Left colon (tissue), 2 donors: ENCODE measurements at regions not wholly inside any gene's neighbourhood (a gene's known extent, or its start where the extent isn't known, plus 50 kb on each side); places are given as distances from the start of the nearest gene placed in this dataset.
"Not testable (repeated sequence)": the region's sequence is repeated elsewhere in the genome, so short reads cannot be mapped to it uniquely, and the experiment has no call there.

Experiments
- ATAC-seq: fragments of 200-7000 bp; cut with Tn5 transposase; one replicate; pipeline ENCODE4 v1.9.1; 2020; ENCODE audit warnings: mild to moderate bottlenecking, moderate library complexity
- DNase-seq, 2 donors: peaks; one replicate each; pipeline ENCODE4 v3.0.0-alpha.2; 2020
- intact Hi-C, 2 donors: fragments of 100-400 bp; cut with DNase I in 1 of 2; cut with micrococcal nuclease in 1 of 2; formaldehyde crosslinking; loops; one replicate each; pipeline versions ENCODE4 v1.11.2 to v1.14.0; 2022; cut with DNase I, micrococcal nuclease
- donor health status: DM: no; HTN: no; CAD: no.
- donor health status: DM: yes; HTN: yes; CAD: no.

DNA sequence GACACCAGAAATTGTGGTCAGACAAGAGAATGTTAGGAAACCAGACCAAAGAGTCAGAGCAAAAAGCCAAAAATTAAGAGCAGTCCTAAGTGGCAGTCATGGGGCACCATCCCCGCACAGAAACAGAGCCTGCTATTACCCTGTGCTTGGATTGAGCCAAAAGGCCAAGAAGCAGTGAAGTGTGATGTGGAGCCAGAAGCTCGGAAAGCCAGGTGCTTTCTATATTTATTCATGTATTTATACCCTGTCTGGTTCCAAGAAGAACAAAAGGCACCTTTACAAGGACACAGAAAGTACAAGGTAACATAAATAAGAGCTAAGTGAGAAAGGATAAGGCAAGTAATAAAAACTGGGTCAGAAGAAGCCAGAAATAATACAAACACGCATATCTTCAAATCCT is 336.2 kb upstream of the CNR1 start:
- DNase-seq (no peak), ATAC-seq (no peak)
- intact Hi-C loops: no loop called here

DNA sequence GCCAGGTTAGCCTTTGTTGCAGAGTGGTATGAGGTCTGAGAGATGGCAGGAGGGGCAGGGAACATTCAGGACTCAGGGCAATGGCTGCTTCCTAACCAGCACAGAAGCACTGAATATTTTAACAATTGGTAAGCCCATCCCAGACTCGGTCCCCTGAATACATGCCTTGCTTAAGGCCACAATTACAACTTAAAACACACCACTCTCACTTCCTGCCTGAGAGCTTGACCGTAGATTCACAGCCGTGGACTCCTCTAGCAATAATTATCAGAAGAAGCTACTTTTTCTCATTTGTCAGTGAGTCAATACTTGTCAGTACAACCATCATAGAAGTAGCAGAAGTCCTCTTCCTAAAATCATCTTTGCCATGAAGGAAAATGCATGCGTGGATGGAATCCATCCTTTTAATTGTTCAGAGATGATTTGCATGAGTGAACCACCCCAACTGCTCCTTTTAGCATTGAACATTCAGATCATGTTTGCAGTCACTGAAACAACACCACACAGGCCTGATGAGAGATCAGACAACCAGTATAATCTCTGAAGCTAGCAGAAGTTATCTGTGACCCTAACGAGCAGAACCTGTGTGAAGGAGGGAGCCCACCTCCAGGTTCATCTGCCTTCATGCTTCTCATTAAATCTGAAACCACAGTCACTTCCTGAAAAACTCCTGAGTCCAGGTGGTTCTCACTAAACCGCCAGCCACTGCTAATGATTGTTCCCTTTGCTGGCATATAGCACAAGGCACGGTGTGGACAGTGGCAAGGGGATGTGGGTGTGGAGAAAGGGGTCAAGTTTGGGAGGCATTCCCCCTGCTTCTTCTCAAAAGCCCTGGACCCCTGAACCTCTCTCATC is 333.9 kb upstream of the CNR1 start:
- intact Hi-C loops: no loop called here
- DNase-seq (no peak), ATAC-seq (no peak)

GRCh38 chr6:88499436-88499835 is 333.3 kb upstream of the CNR1 start:
- no peak for DNase-seq
- ATAC-seq: no peak
- intact Hi-C loops: no loop called here

GRCh38 chr6:88497403-88497802 is 331.3 kb upstream of the CNR1 start:
- ATAC-seq: not testable (repeated sequence)

DNA sequence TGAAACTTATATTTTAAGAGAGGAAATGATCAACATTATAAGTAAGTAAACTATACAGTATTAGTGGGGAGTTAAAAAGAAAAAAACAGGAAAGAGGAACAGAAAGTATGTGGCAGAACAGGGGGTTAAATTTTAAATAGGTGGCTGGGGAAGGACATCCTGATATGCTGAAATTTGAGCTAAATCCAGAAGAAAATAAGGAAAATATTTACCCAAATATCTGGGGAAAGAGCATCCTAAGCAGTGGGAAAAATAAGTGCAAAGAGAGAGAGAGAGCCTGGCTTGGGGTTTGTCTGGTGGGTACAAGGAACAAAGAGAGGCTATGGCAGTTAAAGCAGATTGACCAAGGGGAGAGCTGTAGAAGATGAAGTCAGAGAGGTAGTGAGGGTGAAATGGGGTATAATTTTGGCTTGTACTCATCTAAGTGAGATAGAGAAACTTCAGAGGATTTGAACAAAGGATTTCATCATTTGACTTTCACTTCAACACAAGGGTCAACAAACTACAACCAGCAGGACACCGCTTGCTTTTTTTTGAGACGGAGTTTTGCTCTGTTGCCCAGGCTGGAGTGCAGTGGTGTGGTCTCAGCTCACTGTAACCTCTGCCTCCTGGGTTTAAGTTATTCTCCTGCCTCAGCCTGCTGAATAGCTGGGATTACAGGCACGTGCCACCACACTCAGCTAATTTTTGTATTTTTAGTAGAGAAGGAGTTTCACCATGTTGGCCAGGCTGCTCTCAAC is 328.4 kb upstream of the CNR1 start:
- no peak for DNase-seq
- no peak for ATAC-seq
- intact Hi-C loops: no loop called here

More at GRCh38 chr6:88497403-88497802, 331.3 kb upstream of the CNR1 start:
- DNase-seq, intact Hi-C loops: not testable (repeated sequence)

DNA sequence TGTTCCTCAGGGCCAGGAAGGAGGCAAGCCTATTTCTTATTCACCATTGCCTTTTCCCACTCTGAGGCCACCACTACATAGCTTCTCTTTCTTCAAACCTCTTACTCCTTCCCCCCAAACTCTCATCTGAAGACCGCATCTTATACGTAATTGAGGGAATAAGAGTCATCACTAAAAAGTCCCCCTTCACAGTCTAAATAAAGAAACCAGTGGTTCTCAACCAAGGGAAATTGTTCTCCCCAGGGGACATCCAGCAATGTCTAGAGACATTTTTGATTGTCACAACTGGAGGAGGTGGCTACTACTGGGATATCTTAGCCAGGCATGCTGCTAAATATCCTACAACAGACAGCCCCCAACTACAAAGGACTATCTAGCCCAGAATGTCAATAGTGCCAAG is 327.6 kb upstream of the CNR1 start:
- no peak for DNase-seq
- intact Hi-C loops: no loop called here
- no peak for ATAC-seq

DNA sequence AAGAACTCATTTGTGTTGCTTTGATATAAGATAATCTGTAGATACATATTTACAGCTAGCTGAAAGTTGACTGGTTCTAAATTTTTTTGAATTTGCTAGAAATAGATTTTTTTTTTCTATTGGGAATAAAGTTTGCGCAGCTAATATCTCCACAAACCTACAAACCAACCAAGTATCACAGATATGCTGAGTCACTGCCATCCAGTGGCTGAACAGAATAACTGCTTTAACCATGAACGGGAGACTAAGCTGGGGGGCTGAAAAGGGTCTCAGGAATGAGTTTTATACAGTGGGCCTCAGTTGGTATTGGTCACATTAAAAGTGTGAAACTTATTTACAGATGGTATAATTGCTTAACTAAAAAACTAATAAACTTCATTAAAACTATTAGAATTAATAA is 326.7 kb upstream of the CNR1 start:
- DNase-seq (no peak), ATAC-seq (no peak)
- intact Hi-C loops: no loop called here

GRCh38 chr6:88492241-88492640 is 326.1 kb upstream of the CNR1 start:
- ATAC-seq (no peak), DNase-seq (no peak)
- intact Hi-C loops: no loop called here

GRCh38 chr6:88491266-88491880 is 325.2 kb upstream of the CNR1 start:
- no peak for DNase-seq
- intact Hi-C loops: no loop called here
- no peak for ATAC-seq

DNA sequence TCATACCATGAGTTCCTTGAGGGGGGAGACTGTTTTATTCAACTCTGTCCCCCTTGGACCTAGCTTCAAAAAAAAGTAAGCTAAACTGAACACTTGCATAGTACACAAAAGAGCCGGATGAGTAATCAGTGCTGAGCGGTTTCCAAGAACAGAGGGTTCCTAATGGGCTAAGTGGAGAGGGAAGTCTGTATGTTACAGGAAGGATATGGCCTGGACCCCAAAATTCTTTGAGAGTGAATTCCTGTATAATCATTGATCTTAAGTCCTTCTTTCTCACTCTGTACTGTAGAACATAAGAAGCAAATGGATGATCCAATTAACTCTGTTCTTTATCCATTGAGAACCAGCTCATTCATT is 324.7 kb upstream of the CNR1 start:
- ATAC-seq: no peak
- intact Hi-C loops: no loop called here
- no peak for DNase-seq

DNA sequence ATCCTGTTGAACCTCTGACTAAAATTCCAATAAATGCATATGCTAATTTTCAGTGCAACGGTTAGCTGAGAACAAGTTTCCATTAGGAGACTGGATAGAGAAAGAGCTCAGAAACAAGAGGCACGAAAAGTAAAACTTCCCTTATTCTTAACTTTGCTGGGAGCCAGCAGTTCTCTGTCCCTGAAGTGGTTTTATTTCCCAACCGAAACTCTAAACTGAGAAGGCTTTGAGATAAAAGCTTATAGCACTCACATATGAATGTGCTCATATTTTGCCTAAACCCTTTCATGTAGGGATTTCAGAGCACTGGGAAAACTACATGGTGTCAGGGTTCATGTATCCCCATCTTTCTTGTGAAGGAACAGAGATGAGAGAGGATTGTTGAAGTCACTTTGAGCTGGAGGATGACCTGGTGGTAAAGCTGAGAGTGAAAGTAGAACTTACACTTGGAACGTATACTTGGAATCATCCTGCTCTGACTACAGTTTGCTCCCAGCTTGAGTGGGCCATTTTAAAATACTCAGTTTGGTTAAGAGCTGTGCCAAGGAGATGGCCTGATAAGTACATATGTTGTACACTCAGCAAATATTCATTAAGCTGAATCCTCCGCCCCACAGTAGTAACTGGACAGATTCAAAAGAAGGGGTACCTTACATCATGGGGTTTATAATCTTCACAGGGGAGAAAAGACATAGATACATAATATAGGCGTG is 324.2 kb upstream of the CNR1 start:
- ATAC-seq: no peak
- DNase-seq: no peak
- intact Hi-C loops: no loop called here

- ATAC-seq (no peak), DNase-seq (no peak)
- intact Hi-C loops: no loop called here
Measured at GRCh38 chr6:88483424-88483823, 317.3 kb upstream of the CNR1 start.

GRCh38 chr6:88482465-88482864 is 316.3 kb upstream of the CNR1 start:
- no peak for DNase-seq
- ATAC-seq: no peak
- intact Hi-C loops: no loop called here

- intact Hi-C loops: no loop called here
- DNase-seq: no peak
- ATAC-seq: no peak
Measured at GRCh38 chr6:88481519-88481918, 315.4 kb upstream of the CNR1 start.

- DNase-seq (no peak), ATAC-seq (no peak)
- intact Hi-C loops: no loop called here
Measured at GRCh38 chr6:88480816-88481215, 314.7 kb upstream of the CNR1 start.

- ATAC-seq (no peak), DNase-seq (no peak)
- intact Hi-C loops: no loop called here
Measured at GRCh38 chr6:88477413-88477812, 311.3 kb upstream of the CNR1 start.

GRCh38 chr6:88476388-88476787 is 310.2 kb upstream of the CNR1 start:
- ATAC-seq: no peak
- intact Hi-C loops: no loop called here
- no peak for DNase-seq

- DNase-seq (no peak), ATAC-seq (no peak)
- intact Hi-C loops: no loop called here
Measured at GRCh38 chr6:88474720-88475119, 308.6 kb upstream of the CNR1 start.

DNA sequence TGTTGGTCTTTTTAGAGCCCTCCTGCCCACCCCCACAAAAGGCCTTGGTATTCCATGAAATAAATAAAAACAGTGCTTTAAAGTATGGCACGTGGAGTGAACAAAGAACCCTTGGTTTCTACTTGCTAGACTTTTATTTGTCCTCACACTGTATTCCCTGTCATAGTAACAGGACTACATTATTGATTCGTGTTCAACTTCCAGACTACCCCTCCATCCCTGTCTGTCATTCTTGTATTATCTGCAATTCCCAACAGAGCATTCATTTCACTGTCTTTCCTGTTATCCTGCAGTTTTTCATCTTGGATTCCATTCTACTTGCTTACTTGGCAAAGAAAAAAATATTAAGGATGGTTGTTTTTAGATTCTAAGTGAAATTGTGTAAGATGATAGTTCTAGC is 307.4 kb upstream of the CNR1 start:
- DNase-seq (no peak), ATAC-seq (no peak)
- intact Hi-C loops: no loop called here
